Astrocyte of the cerebellum (primary cell): ENCODE measurements at regions not wholly inside any gene's neighbourhood (a gene's known extent, or its start where the extent isn't known, plus 50 kb on each side); places are given as distances from the start of the nearest gene placed in this dataset.

Experiments
- DNase-seq: peaks from one replicate; pipeline ENCODE4 v3.0.0-alpha.2; 2011; ENCODE audit warnings: low read depth
- H3K4me3 ChIP-seq: 2 replicates; pipeline ENCODE4 v1.5.1; 2011; ENCODE audit warnings: mild to moderate bottlenecking, low read depth, low read length, moderate library complexity
- CTCF ChIP-seq: IDR thresholded peaks from 2 replicates; pipeline ENCODE4 v1.5.1; 2012; ENCODE audit warnings: low read length, low read depth, moderate library complexity, mild to moderate bottlenecking; ENCODE audit errors: missing control alignments
- in situ Hi-C: cut with HindIII; loops from 2 replicates; pipeline ENCODE4 v1.10.0; 2017; ENCODE audit warnings: low sequenced_read_pairs

GRCh38 chr17:34151102-34151501 is 104.0 kb upstream of the CCL2 start:
- no peak for DNase-seq
- in situ Hi-C loops, result no loop called here
- TF ChIP-seq CTCF, result no peak

GRCh38 chr17:34153991-34154390 is 101.1 kb upstream of the CCL2 start:
- TF ChIP-seq CTCF, result no peak
- DNase-seq, result no peak
- in situ Hi-C loops, result no loop called here

More at GRCh38 chr17:34151102-34151501, 104.0 kb upstream of the CCL2 start:
- H3K4me3 ChIP-seq, result no peak overlapping the region

GRCh38 chr17:34154961-34155730 is 99.9 kb upstream of the CCL2 start:
- no peak for TF ChIP-seq CTCF
- in situ Hi-C loops, result no loop called here
- no peak overlapping the region for H3K4me3 ChIP-seq
- DNase-seq, result no peak

More at GRCh38 chr17:34153991-34154390, 101.1 kb upstream of the CCL2 start:
- no peak overlapping the region for H3K4me3 ChIP-seq

GRCh38 chr17:34155947-34156346 is 99.1 kb upstream of the CCL2 start:
- in situ Hi-C loops, result no loop called here

GRCh38 chr17:34156401-34156740 is 98.7 kb upstream of the CCL2 start:
- in situ Hi-C loops, result no loop called here
- no peak overlapping the region for H3K4me3 ChIP-seq
- no peak for TF ChIP-seq CTCF
- no peak for DNase-seq

More at GRCh38 chr17:34155947-34156346, 99.1 kb upstream of the CCL2 start:
- no peak for TF ChIP-seq CTCF
- no peak for DNase-seq
- H3K4me3 ChIP-seq, result no peak overlapping the region

- DNase-seq, result no peak
- in situ Hi-C loops, result no loop called here
Observed at GRCh38 chr17:34156741-34157589, 98.1 kb upstream of the CCL2 start.

More at GRCh38 chr17:34156741-34157589, 98.1 kb upstream of the CCL2 start:
- TF ChIP-seq CTCF, result no peak
- H3K4me3 ChIP-seq, result no peak overlapping the region
